C1 segment of cervical spinal cord (tissue), 14 donors: ENCODE measurements at regions not wholly inside any gene's neighbourhood (a gene's known extent, or its start where the extent isn't known, plus 50 kb on each side); places are given as distances from the start of the nearest gene placed in this dataset.

Experiments
- DNase-seq, 14 donors: peaks; one replicate each; lab custom pipeline; 2025; lab: John Stamatoyannopoulos, UW

- DNase-seq, result no peak
These were observed 546.1 kb downstream of the SUCLA2 start for GRCh38 chr13:47454986-47455385.

GRCh38 chr13:47437406-47437805 is 540.6 kb upstream of the HTR2A start:
- DNase-seq, result no peak

GRCh38 chr13:47433461-47434005 is 536.7 kb upstream of the HTR2A start:
- no peak for DNase-seq

GRCh38 chr13:47426126-47426849 is 529.4 kb upstream of the HTR2A start:
- peak in 2 of 14 donors; percentile 1 to 2 for DNase-seq

- DNase-seq, result no peak
These were observed 524.7 kb upstream of the HTR2A start for GRCh38 chr13:47421525-47421924.

GRCh38 chr13:47420568-47420967 is 523.7 kb upstream of the HTR2A start:
- no peak for DNase-seq

- DNase-seq, result no peak
These were observed 523.2 kb upstream of the HTR2A start for GRCh38 chr13:47420020-47420419.

GRCh38 chr13:47418206-47418920 is 521.5 kb upstream of the HTR2A start:
- no peak for DNase-seq

- DNase-seq, result no peak
These were observed 520.6 kb upstream of the HTR2A start for GRCh38 chr13:47417485-47417884.

- DNase-seq, result no peak
These were observed 518.2 kb upstream of the HTR2A start for GRCh38 chr13:47415048-47415447.

- no peak for DNase-seq
These were observed 516.7 kb upstream of the HTR2A start for GRCh38 chr13:47413526-47413925.

- no peak for DNase-seq
These were observed 516.3 kb upstream of the HTR2A start for GRCh38 chr13:47413112-47413511.

GRCh38 chr13:47409778-47410177 is 512.9 kb upstream of the HTR2A start:
- no peak for DNase-seq

GRCh38 chr13:47408546-47409319 is 511.9 kb upstream of the HTR2A start:
- DNase-seq, result no peak

GRCh38 chr13:47407808-47408207 is 511.0 kb upstream of the HTR2A start:
- no peak for DNase-seq

GRCh38 chr13:47399599-47399998 is 502.7 kb upstream of the HTR2A start:
- DNase-seq, result no peak

- DNase-seq, result no peak
These were observed 500.9 kb upstream of the HTR2A start for GRCh38 chr13:47397739-47398138.

- DNase-seq, result no peak
These were observed 500.1 kb upstream of the HTR2A start for GRCh38 chr13:47396915-47397314.

GRCh38 chr13:47374741-47375140 is 477.9 kb upstream of the HTR2A start:
- DNase-seq, result no peak

GRCh38 chr13:47372751-47373150 is 475.9 kb upstream of the HTR2A start:
- no peak for DNase-seq

GRCh38 chr13:47351798-47352197 is 454.9 kb upstream of the HTR2A start:
- no peak for DNase-seq
